GM19240 (cell line): ENCODE measurements at regions not wholly inside any gene's neighbourhood (a gene's known extent, or its start where the extent isn't known, plus 50 kb on each side); places are given as distances from the start of the nearest gene placed in this dataset.

ENCODE experiments used
- DNase-seq: peaks from one replicate; pipeline ENCODE4 v3.0.0; 2011; ENCODE audit warnings: low spot score; ENCODE audit not compliant: insufficient read length

DNA sequence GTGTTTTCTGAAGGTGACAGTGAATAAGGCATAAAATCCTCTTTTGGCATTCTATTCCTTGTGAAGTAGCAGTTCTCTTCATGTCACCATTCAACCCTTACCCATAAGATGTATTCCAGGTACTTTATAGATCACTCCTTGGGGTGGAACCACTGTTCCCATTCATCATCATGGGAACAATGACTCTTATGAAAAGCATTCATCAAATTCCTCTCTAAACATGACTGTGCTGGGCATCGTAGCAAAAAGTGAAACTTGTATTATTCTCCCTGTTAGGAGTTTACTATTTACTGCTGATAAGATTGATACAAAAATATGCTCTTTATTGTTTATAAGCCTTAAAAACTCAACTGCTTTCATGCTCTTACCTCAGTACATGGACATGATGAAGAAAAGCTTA, 793.4 kb downstream of the LIG4 start:
- no peak for DNase-seq

DNA sequence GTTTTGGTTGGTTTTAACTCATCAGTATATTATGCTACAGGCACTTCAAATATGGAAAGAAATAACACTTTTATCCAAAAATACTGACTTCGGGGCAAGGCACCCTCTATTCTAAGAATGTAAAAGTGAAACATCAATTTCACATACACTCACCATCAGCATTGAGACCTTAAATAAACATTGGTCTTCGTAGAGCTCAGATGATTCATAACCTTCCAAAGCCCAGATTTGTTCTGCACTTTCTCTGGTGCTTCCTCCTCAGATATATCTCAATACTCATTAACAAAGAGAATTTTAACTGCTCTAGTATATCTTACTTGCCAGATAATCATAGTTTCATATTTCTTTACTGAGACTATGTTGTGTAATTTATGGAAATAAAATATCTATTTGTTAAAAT, 794.3 kb downstream of the LIG4 start:
- DNase-seq, result no peak

DNA sequence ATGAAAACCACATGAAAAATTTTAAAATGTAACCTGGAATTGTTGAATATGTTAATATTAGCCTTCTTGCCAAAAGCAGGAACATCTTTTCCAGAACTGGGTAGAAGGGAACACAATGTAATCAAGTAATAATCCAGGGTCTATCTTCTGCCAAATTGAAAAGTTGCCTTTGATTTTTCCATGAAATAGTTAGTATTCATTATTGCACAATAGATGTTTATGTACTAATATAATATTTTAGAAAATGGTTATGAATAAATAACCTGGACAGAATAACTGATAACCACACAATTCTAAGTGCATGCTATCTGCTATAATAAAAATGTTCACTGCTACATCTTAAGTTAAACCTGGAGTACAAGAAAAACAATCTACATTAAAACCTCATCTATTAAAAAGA, 802.3 kb downstream of the LIG4 start:
- no peak for DNase-seq

DNA sequence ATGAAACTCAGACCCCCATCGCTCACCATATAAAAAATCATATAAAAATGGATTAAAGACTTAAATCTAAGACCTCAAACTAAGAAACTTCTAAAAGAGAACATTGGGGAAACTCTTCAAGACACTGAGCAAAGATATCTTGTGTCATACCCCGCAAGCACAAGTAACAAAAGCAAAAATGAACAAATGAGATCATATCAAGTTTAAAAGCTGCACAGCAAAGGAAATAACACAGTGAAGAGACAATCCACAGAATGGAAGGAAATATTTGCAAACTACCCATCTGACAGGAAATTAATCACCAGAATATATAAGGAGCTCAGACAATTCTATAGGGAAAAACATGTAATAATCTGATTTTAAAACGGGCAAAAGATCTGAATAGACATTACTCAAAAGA, 808.3 kb downstream of the LIG4 start:
- DNase-seq, result no peak

DNA sequence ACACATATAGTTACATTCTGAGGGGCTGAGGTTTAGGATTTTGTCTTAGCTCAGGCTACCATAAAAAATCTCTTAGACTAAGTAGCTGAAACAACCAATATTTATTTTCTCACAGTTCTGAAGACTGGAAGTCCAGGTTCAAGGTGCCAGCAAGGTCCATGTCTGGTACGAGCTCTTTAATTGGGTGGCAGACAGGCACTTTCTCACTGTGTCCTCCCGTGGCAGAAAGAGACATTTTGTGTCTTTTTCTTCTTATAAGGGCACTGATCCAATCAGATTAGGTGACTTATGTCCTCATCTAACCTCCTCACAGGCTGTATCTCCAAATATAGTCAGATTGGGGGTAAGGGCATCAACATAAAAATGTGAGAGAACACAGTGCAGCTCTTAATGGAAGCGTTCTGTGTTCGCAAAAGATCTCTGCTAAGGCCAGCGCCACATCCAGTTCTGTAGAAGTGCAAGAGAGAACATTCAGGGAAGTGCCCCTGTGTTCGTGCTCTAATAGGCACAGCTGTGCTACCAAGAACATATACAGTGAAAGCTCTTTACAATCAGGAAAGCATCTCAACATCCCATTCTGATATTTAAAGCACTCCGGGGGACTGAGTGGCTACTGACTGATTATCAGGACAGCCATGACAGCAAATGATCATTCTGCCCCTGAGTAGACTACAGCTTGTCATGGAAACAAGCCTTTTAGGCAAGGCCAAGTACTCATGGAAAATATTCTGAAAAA, 819.2 kb downstream of the LIG4 start:
- no peak for DNase-seq

DNA sequence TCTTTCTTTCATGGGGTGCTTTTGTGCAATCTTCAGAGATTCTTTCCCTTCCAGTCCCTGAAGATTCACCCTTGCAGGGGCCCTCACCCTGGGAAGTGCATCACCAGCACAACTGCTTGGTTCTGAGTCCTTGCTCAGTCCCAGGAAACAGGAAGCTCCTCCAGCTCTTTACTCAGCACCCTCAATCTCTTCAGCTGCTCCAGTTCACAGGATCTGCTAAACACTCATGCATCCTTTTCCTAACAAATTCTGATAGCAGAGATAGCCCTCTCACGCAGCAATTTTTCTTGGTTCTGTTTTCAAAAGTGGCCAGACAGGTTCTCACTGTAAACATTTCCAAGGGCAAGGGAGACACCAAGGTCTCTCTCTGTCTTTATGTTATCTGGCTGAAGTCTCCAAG, 823.1 kb downstream of the LIG4 start:
- no peak for DNase-seq

DNA sequence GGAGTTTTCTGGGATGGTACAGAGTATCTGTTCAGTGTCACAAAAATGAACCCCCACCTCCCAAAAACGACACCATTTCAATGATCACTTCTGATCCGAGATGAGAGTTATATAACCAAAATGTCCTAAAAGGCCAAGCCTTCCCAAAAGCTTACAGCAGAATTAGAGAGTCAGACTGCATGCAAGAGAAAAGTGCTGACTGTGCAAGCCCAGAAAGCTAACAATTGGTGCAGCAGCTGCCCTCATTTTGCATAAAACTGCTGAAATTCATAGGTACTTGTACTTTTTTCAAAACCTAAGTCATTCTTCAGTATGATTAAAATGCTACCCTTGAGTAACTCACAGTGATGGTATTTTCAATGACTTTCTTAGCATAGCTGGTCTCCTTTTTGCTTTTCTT, 819.6 kb upstream of the ARGLU1 start:
- no peak for DNase-seq

DNA sequence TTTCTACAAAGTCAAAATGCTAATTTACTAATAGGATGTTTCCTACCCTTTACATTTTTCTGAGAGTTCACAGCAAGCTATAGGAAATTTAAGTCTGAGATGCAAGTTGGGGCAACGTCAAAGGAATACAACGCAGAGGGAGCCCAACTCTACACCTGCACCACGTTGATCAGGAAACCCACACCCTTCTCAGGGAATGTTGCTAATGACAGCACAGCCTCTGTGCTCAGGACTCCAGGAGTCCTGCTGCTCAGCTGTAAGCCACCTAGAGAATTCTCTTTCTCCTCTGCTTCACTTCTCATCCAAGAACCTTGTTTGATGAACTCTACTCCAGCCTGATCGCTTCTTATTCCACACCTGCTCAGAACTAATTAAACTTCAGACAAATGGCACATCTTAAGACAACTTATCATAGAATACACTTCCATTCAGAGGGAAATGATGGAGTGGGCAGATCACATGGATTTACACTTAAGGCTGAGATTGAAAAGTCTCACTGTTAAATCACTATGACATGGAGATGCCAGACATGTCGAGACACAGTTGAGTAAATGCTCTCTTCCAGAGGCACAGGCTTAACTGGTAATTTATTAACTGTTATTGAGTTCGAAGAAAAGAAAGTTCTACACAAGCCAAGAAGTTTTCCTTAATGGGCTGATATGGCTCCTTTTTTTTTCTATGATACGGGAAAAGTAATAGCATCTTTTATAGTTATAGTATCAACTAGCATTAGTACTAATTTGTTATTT, 811.6 kb upstream of the ARGLU1 start:
- no peak for DNase-seq

DNA sequence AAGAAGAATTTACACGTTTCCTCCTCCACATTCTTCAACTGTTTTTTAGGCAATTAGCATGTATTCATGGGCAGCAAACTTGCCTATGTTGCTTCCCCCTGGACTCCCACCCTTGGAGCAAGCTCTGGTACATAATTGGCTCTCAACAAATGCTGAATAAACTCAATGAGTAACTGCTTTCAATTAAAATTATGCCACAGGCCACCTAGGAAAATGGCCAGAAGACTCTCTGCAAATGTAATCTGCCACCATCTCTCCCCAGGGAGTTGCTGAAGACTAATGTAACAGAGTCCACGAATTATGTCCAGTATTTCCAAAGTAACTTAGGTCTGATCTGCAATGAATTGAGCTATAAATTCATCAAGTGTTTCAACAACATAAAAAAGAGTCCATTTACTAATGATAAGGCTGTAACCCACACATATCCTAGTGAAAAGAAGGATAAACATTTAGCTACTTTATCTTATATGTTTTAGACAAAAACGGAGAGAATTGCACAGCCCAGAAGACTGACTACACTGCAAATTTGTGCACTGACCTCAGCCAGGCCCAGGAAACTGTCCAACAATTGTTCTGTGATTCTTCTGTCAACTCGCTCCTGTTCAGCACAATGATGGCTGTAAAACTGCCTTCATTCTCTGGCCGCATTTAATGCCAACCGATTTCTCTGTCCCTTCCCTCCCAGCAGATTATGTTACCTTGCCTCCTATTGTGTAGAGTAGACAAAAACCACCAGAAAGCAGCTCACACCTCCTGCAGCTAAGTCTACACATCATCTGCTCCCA, 808.6 kb upstream of the ARGLU1 start:
- no peak for DNase-seq

DNA sequence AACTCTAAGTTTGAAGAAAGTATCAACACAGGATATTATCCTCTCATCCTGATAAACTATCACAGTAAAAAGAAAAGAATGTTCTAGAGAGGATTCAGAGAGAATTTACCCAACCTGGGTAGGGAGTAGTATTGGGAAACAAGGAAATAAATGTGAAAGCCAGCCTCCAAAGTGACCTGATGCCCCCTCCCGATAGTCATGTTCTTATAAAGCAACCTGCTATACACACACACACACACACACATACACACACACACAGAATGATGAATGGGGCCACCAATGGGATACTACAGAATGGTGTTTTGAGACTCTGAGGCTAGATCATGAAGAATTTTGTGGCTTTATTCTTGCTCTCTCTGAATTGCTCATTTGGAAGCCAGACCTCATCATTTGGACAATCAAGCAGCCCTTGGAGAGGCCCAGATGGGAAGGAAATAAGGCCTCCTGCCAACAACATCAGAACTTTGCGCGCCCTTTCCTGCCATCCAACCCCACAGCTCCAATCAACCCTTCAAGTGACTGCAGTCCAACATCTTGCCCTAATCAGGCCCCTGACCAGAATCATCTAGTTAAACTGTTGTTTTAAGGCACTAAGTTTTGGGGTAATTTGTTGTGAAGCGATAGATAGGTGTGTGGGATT, 807.9 kb upstream of the ARGLU1 start:
- DNase-seq, result no peak

DNA sequence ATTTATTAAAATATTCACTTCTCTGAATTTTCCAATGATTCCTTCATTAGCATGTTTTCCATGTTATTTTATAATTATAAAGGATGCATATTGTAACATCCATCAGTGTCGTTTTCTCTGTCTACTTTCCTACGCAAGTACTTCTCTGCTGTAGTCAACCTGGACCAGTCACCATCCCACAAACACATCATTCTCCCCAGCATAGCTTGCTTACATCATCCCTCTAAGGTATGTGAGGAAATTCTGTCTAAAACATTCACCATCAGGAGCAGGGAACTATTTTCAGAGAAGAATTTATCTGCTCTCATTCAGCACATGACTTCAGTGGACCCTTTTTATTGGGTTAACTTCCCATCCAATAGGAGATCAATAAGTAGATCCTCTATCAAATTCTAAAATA, 806.1 kb upstream of the ARGLU1 start:
- DNase-seq, result no peak

DNA sequence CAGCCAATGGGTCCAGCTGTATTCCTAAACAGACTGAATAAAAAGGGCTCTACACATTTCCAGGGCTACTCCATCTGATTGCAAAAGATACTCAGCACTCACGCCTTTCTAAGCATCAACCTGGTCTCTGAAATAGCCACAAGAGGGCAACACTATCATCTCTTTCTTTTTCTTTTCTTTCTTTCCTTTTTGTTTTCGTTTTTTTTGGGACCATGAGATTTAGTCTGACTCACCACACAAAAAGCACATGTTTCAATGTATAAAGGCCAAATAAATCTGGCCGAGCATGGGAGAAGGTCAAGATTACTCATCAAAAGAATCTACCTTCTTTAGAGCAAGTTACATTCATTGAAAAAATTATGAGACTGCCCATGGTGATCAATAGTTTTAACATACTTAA, 805.6 kb upstream of the ARGLU1 start:
- DNase-seq, result no peak

DNA sequence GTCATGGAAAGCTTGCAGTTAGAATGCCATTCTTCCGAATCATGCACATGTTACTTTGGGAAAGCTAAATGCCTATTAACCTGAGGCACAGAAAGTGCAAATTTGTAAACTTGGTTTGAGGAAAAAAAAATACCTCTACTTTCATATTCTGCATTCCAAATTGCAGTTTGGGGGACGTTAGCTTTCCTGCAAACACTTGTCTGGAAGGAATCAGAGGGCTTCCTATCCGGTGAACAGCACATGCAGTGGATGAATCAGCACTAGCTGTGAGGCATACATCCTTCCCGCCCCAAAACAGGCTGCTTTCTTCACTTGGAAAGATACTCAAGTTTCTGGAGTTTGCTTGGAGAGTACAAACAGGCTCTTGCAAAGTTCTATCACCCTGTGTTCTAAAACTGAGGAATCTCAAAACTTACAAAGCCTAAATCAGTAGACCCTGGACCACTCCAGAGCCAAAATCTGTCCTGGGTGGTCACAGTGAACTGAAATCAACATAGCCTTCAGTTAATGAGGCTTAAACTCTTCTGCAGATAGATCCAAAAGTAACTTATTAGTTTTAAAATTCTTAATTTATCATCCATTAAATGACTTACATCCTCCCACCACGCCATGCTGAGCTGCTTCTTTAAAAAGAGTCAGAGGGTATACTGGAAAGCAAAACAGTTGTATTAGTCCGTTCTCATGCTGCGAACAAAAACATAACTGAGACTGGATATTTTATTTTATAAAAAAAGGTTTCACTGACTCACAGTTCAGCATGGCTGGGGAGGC, 802.3 kb upstream of the ARGLU1 start:
- no peak for DNase-seq

DNA sequence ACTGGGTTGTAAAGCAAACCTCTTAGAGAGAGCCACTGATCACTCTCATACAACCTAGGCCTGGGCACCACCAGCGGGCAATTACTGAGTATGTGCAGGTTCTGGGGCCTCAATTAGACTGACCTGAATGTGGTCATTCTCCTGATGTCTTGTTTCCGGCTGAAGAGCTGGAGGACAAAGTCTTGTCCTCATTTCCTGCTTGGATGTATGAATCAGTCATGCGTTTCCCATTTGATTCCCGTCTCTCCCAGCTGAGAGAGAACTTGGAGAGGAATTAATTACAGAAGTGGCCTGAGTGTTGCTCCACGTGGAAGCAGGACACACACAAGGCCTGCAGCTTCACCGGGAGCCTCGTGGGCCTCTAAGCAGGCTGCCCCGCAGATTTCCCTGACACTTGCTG, 799.3 kb upstream of the ARGLU1 start:
- no peak for DNase-seq

DNA sequence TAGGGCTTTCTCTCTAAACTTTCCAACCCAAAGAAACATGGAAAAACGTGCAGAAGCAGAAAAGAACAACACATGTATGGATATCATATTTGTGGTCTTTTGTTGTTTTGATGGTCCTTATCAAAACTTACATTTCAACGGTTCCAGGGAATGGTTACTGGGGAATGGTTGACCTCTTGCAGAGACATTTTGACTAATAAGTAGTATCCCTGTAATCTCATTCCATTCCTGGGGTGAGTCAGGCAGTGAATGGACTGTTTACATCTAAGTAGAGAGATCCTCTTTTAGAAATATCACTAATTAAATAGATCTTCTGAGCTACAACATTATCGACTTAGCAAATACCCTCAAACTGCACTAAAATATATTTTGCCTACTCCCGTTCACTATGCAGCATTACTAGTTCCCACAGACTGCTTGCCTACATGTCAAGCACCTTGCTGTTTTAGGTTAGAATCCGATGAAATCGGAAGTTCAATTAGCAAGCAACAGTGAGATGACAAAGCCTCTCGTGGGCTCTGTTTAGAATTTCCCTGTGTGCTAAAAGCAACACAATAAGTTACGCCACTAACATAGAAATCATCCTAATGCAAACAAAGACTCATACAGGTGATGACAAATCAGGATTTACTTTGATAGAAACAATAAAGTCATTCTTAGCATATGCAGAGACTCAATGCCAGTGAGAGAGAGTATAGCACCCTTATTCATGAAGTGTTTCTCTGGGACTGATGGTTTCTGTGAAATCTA, 797.7 kb upstream of the ARGLU1 start:
- no peak for DNase-seq

DNA sequence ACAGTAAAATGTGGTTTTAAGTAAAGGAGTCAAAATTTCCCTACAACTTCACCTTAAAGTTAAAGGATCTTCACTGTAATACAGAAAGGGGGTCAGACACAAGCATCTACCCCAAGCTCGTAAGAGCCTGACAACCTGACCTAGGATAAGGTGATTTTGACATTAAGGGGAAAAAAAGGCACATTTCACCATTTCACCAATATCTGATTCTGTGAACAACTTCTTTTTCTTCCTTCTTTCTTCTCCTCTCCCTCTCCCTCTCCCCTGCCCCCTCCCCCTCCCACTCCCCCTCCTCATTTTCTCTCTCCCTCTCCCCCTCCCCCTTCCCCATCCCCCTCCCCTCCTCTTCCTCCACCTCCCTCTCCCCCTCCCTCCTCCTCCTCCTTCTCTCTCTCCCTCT, 796.7 kb upstream of the ARGLU1 start:
- no peak for DNase-seq

DNA sequence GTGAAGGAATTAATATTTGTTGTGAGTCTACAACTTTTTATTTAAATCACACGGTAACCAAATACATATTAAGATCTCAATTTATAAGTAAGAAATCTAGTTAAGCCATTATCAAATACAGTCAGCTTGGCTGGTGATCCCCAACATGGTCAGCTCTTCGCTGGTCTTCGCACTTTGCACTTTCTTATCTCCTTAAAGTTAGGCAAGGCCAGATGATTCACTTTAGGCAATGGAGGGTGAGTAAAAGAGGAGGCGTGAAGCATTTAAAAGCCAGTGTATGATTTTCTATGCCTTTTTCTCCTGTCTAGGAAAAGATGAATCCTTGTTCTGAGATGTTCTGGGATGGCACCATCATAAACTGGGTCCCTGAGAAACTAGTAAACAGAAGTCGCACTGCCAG, 793.7 kb upstream of the ARGLU1 start:
- no peak for DNase-seq

DNA sequence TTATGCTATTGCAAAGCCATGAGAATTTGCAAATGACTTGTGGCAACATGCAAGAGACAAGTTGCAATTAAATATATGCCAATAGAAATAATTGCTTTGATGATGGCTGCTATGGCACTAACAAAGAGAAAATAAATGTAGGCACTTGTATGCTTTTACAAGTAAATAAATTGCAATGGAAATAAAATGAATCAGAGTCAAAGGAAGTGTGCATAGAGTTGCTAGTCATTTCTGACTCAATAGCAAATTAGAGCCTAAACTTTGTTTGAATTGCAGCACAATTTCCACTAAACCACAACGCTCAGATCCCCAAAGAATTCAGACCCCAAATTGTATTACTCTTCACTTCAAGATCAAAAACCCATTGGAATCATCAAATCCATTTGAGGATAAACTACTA, 792.1 kb upstream of the ARGLU1 start:
- DNase-seq, result no peak

DNA sequence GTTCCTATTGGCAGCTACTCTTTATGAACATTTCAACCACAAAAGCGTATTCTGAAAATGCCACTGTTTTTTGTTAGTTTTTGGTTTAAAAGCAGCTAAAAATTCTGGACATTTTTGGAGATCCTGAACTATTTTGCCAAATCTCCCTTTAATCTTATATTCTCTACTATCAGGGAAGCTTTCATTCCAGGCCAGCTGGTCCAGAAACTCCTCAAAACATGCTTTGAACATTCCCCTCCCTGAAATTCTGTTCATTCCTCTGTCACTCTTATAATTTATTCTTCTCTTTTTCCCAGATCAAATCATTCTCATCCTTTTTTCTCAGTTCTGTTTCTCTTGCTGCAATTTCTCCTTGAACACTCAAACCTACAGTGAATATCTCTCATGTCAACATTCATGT, 790.9 kb upstream of the ARGLU1 start:
- no peak for DNase-seq

DNA sequence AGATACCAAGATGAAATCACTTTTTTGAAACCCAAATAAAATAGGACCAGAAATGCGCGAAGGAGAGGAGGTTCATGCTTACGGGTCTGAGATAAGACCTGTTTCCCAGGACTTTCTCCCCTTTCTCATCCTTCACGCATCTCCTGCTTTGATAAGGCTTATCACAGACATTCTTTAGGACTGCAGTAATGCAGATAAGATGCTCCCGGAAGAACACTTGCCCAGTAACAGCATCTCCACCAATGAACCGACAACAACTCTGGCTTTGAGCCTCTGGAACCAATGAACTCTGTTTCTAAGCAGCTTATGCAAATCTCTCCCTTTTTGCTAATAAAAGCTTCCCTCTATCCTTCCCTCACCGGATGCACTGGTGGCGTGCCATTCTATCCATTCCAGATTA, 783.4 kb upstream of the ARGLU1 start:
- no peak for DNase-seq
